ENCODE measurements at regions not wholly inside any gene's neighbourhood (a gene's known extent, or its start where the extent isn't known, plus 50 kb on each side); places are given as distances from the start of the nearest gene placed in this dataset.

GRCh38 chr20:6679086-6679485 lies 88.4 kb upstream of the BMP2 start:
- TF ChIP-seq CTCF (IDR thresholded peaks at IDR 0.05 in 2 of 3, conservative IDR thresholded peaks at IDR 0.05 in 1 of 3; ENCODE audit: borderline replicate concordance in 1 of 3, insufficient read depth in 1 of 3, low read depth in 2 of 3, low read length in 2 of 3) (no peak), TCF7L2 (IDR thresholded peaks at IDR 0.05; ENCODE audit: borderline replicate concordance, extremely low read depth, insufficient read depth, insufficient read length) (no peak), ZFX (IDR thresholded peaks at IDR 0.05) (no peak), ATF3 (IDR thresholded peaks at IDR 0.05) (no peak), YY1 (IDR thresholded peaks at IDR 0.05; ENCODE audit: extremely low read depth, insufficient replicate concordance, low read depth, low read length) (no peak), RAD21 (IDR thresholded peaks at IDR 0.05; ENCODE audit: low read depth) (no peak), SIN3A (IDR thresholded peaks at IDR 0.05; ENCODE audit: low read depth) (no peak), REST (IDR thresholded peaks at IDR 0.05; ENCODE audit: low read depth) (no peak), CBX3 (IDR thresholded peaks at IDR 0.05; ENCODE audit: low read depth) (no peak)

All from HCT116 (cell line).